ENCODE measurements at regions not wholly inside any gene's neighbourhood (a gene's known extent, or its start where the extent isn't known, plus 50 kb on each side); places are given as distances from the start of the nearest gene placed in this dataset.

- TF ChIP-seq CTCF (IDR thresholded peaks at IDR 0.05 in 2 of 3, conservative IDR thresholded peaks at IDR 0.05 in 1 of 3; ENCODE audit: borderline replicate concordance in 1 of 3, insufficient read depth in 1 of 3, low read depth in 2 of 3, low read length in 2 of 3) (no peak), YY1 (IDR thresholded peaks at IDR 0.05; ENCODE audit: extremely low read depth, insufficient replicate concordance, low read depth, low read length) (no peak), ELF1 (IDR thresholded peaks at IDR 0.05; ENCODE audit: borderline replicate concordance, low read depth) (no peak), EZH2phosphoT487 (IDR thresholded peaks at IDR 0.05; ENCODE audit: borderline replicate concordance) (no peak), EZH2 (IDR thresholded peaks at IDR 0.05) (no peak), CEBPB (IDR thresholded peaks at IDR 0.05; ENCODE audit: low read depth) (no peak)
These were observed 563.5 kb upstream of the B3GALT2 start for GRCh38 chr1:193749868-193750267.

All from HCT116 (cell line).